ENCODE measurements at regions not wholly inside any gene's neighbourhood (a gene's known extent, or its start where the extent isn't known, plus 50 kb on each side); places are given as distances from the start of the nearest gene placed in this dataset.

- WGBS (ENCODE audit: insufficient coverage, insufficient read length): no CpG with 5 or more reads among the region's 2 CpGs
- DNase-seq (ENCODE audit: low read depth, low spot score): no peak
Measured at GRCh38 chr9:87127978-87128614, 180.8 kb upstream of the GAS1 start.

GRCh38 chr9:87128844-87129493 lies 181.7 kb upstream of the GAS1 start:
- Histone ChIP-seq H3K9me3 (ENCODE audit: control insufficient read depth, insufficient read depth, low read length) (no peaks in the 10 kb centered on the region), H3K27ac (ENCODE audit: low read length) (no peak overlapping the region)

More at GRCh38 chr9:87127978-87128614, 180.8 kb upstream of the GAS1 start:
- no peak overlapping the region for H3K4me3 ChIP-seq (ENCODE audit: low read length)
- H3K27me3 ChIP-seq (ENCODE audit: control insufficient read depth, insufficient read depth, low read length): no peaks in the 10 kb centered on the region
- H3K27ac ChIP-seq (ENCODE audit: low read length): no peak overlapping the region
- no peaks in the 10 kb centered on the region for H3K4me1 ChIP-seq (ENCODE audit: control insufficient read depth, insufficient read depth, low read length)
- H3K9me3 ChIP-seq (ENCODE audit: control insufficient read depth, insufficient read depth, low read length): no peaks in the 10 kb centered on the region
- H3K36me3 ChIP-seq (ENCODE audit: control insufficient read depth, insufficient read depth, low read length): no peaks in the 10 kb centered on the region

GRCh38 chr9:87135074-87135473 lies 187.8 kb upstream of the GAS1 start:
- WGBS (ENCODE audit: insufficient coverage, insufficient read length): no CpG with 5 or more reads among the region's 2 CpGs
- no peaks in the 10 kb centered on the region for H3K9me3 ChIP-seq (ENCODE audit: control insufficient read depth, insufficient read depth, low read length)
- DNase-seq (ENCODE audit: low read depth, low spot score): no peak

More at GRCh38 chr9:87128844-87129493, 181.7 kb upstream of the GAS1 start:
- DNase-seq (ENCODE audit: low read depth, low spot score): no peak
- Histone ChIP-seq H3K27me3 (ENCODE audit: control insufficient read depth, insufficient read depth, low read length) (no peaks in the 10 kb centered on the region), H3K36me3 (ENCODE audit: control insufficient read depth, insufficient read depth, low read length) (no peaks in the 10 kb centered on the region), H3K4me3 (ENCODE audit: low read length) (no peak overlapping the region), H3K4me1 (ENCODE audit: control insufficient read depth, insufficient read depth, low read length) (no peaks in the 10 kb centered on the region)
- no CpG with 5 or more reads among the region's 5 CpGs for WGBS (ENCODE audit: insufficient coverage, insufficient read length)

GRCh38 chr9:87137718-87138117 lies 190.4 kb upstream of the GAS1 start:
- WGBS (ENCODE audit: insufficient coverage, insufficient read length): no CpG with 5 or more reads among the region's 4 CpGs
- Histone ChIP-seq H3K4me3 (ENCODE audit: low read length) (no peak overlapping the region), H3K36me3 (ENCODE audit: control insufficient read depth, insufficient read depth, low read length) (no peaks in the 10 kb centered on the region), H3K9me3 (ENCODE audit: control insufficient read depth, insufficient read depth, low read length) (no peaks in the 10 kb centered on the region), H3K4me1 (ENCODE audit: control insufficient read depth, insufficient read depth, low read length) (no peaks in the 10 kb centered on the region), H3K27me3 (ENCODE audit: control insufficient read depth, insufficient read depth, low read length) (no peaks in the 10 kb centered on the region), H3K27ac (ENCODE audit: low read length) (no peak overlapping the region)
- no peak for DNase-seq (ENCODE audit: low read depth, low spot score)

More at GRCh38 chr9:87135074-87135473, 187.8 kb upstream of the GAS1 start:
- H3K4me3 ChIP-seq (ENCODE audit: low read length): no peak overlapping the region
- no peak overlapping the region for H3K27ac ChIP-seq (ENCODE audit: low read length)
- no peaks in the 10 kb centered on the region for H3K4me1 ChIP-seq (ENCODE audit: control insufficient read depth, insufficient read depth, low read length)
- no peaks in the 10 kb centered on the region for H3K27me3 ChIP-seq (ENCODE audit: control insufficient read depth, insufficient read depth, low read length)
- no peaks in the 10 kb centered on the region for H3K36me3 ChIP-seq (ENCODE audit: control insufficient read depth, insufficient read depth, low read length)

GRCh38 chr9:87138128-87139040 lies 191.1 kb upstream of the GAS1 start:
- no peaks in the 10 kb centered on the region for H3K36me3 ChIP-seq (ENCODE audit: control insufficient read depth, insufficient read depth, low read length)
- H3K27ac ChIP-seq (ENCODE audit: low read length): no peak overlapping the region
- no peak overlapping the region for H3K4me3 ChIP-seq (ENCODE audit: low read length)
- H3K4me1 ChIP-seq (ENCODE audit: control insufficient read depth, insufficient read depth, low read length): no peaks in the 10 kb centered on the region
- no peak for DNase-seq (ENCODE audit: low read depth, low spot score)
- no peaks in the 10 kb centered on the region for H3K9me3 ChIP-seq (ENCODE audit: control insufficient read depth, insufficient read depth, low read length)
- no peaks in the 10 kb centered on the region for H3K27me3 ChIP-seq (ENCODE audit: control insufficient read depth, insufficient read depth, low read length)
- WGBS (ENCODE audit: insufficient coverage, insufficient read length): no CpG with 5 or more reads among the region's 1 CpG

GRCh38 chr9:87139099-87139730 lies 191.9 kb upstream of the GAS1 start:
- Histone ChIP-seq H3K27ac (ENCODE audit: low read length) (no peak overlapping the region), H3K36me3 (ENCODE audit: control insufficient read depth, insufficient read depth, low read length) (no peaks in the 10 kb centered on the region), H3K9me3 (ENCODE audit: control insufficient read depth, insufficient read depth, low read length) (no peaks in the 10 kb centered on the region), H3K4me3 (ENCODE audit: low read length) (no peak overlapping the region), H3K4me1 (ENCODE audit: control insufficient read depth, insufficient read depth, low read length) (no peaks in the 10 kb centered on the region), H3K27me3 (ENCODE audit: control insufficient read depth, insufficient read depth, low read length) (no peaks in the 10 kb centered on the region)
- no peak for DNase-seq (ENCODE audit: low read depth, low spot score)
- no CpG with 5 or more reads among the region's 4 CpGs for WGBS (ENCODE audit: insufficient coverage, insufficient read length)

- no peak for DNase-seq (ENCODE audit: low read depth, low spot score)
- Histone ChIP-seq H3K9me3 (ENCODE audit: control insufficient read depth, insufficient read depth, low read length) (no peaks in the 10 kb centered on the region), H3K36me3 (ENCODE audit: control insufficient read depth, insufficient read depth, low read length) (no peaks in the 10 kb centered on the region), H3K27me3 (ENCODE audit: control insufficient read depth, insufficient read depth, low read length) (no peaks in the 10 kb centered on the region), H3K4me1 (ENCODE audit: control insufficient read depth, insufficient read depth, low read length) (no peaks in the 10 kb centered on the region), H3K27ac (ENCODE audit: low read length) (no peak overlapping the region), H3K4me3 (ENCODE audit: low read length) (no peak overlapping the region)
- WGBS (ENCODE audit: insufficient coverage, insufficient read length): no CpG with 5 or more reads among the region's 4 CpGs
Measured at GRCh38 chr9:87140142-87140541, 192.8 kb upstream of the GAS1 start.

GRCh38 chr9:87140605-87141109 lies 193.4 kb upstream of the GAS1 start:
- Histone ChIP-seq H3K36me3 (ENCODE audit: control insufficient read depth, insufficient read depth, low read length) (no peaks in the 10 kb centered on the region), H3K27ac (ENCODE audit: low read length) (no peak overlapping the region), H3K27me3 (ENCODE audit: control insufficient read depth, insufficient read depth, low read length) (no peaks in the 10 kb centered on the region), H3K9me3 (ENCODE audit: control insufficient read depth, insufficient read depth, low read length) (no peaks in the 10 kb centered on the region), H3K4me3 (ENCODE audit: low read length) (no peak overlapping the region), H3K4me1 (ENCODE audit: control insufficient read depth, insufficient read depth, low read length) (no peaks in the 10 kb centered on the region)
- WGBS (ENCODE audit: insufficient coverage, insufficient read length): no CpG with 5 or more reads among the region's 6 CpGs
- no peak for DNase-seq (ENCODE audit: low read depth, low spot score)

- H3K9me3 ChIP-seq (ENCODE audit: control insufficient read depth, insufficient read depth, low read length): no peaks in the 10 kb centered on the region
- no CpG with 5 or more reads among the region's 8 CpGs for whole genome bisulfite sequencing (ENCODE audit: insufficient coverage, insufficient read length)
- no peak overlapping the region for H3K27ac ChIP-seq (ENCODE audit: low read length)
- no peaks in the 10 kb centered on the region for H3K27me3 ChIP-seq (ENCODE audit: control insufficient read depth, insufficient read depth, low read length)
- no peak for DNase-seq (ENCODE audit: low read depth, low spot score)
- H3K4me3 ChIP-seq (ENCODE audit: low read length): no peak overlapping the region
- H3K36me3 ChIP-seq (ENCODE audit: control insufficient read depth, insufficient read depth, low read length): no peaks in the 10 kb centered on the region
- H3K4me1 ChIP-seq (ENCODE audit: control insufficient read depth, insufficient read depth, low read length): no peaks in the 10 kb centered on the region
Measured at GRCh38 chr9:87141124-87141523, 193.8 kb upstream of the GAS1 start.

GRCh38 chr9:87146933-87147332 lies 199.6 kb upstream of the GAS1 start:
- H3K36me3 ChIP-seq (ENCODE audit: control insufficient read depth, insufficient read depth, low read length): no peaks in the 10 kb centered on the region
- H3K27me3 ChIP-seq (ENCODE audit: control insufficient read depth, insufficient read depth, low read length): no peaks in the 10 kb centered on the region
- DNase-seq (ENCODE audit: low read depth, low spot score): no peak
- 100% methylated on average over 1 of the region's 7 CpGs for WGBS (ENCODE audit: insufficient coverage, insufficient read length)
- H3K9me3 ChIP-seq (ENCODE audit: control insufficient read depth, insufficient read depth, low read length): no peaks in the 10 kb centered on the region
- H3K27ac ChIP-seq (ENCODE audit: low read length): no peak overlapping the region
- H3K4me3 ChIP-seq (ENCODE audit: low read length): no peak overlapping the region
- H3K4me1 ChIP-seq (ENCODE audit: control insufficient read depth, insufficient read depth, low read length): no peaks in the 10 kb centered on the region
